Prostate gland (tissue), 2 donors: ENCODE measurements at regions not wholly inside any gene's neighbourhood (a gene's known extent, or its start where the extent isn't known, plus 50 kb on each side); places are given as distances from the start of the nearest gene placed in this dataset.
"Not testable (repeated sequence)": the region's sequence is repeated elsewhere in the genome, so short reads cannot be mapped to it uniquely, and the experiment has no call there.

Source experiments
- DNase-seq: peaks from one replicate; pipeline ENCODE4 v3.0.0-alpha.2; 2019; ENCODE audit warnings: low spot score
- H3K27ac ChIP-seq, 2 donors: fragments of 200-600 bp; sonication (generic); 2 replicates each; pipeline ENCODE4 v1.5.1; 2017 to 2019
- H3K27me3 ChIP-seq: fragments of 200-600 bp; sonication (generic); replicated peaks from 2 replicates; pipeline ENCODE4 v1.5.1; 2019; ENCODE audit not compliant: insufficient read depth
- H3K36me3 ChIP-seq, 2 donors: fragments of 200-600 bp; sonication (generic); 1 replicate in 1 of 2; 2 replicates in 1 of 2; pipeline versions ENCODE4 v1.5.1 to v1.8.1; 2017 to 2019
- H3K4me1 ChIP-seq: fragments of 200-600 bp; sonication (generic); replicated peaks from 2 replicates; pipeline ENCODE4 v1.5.1; 2019
- H3K4me3 ChIP-seq, 2 donors: fragments of 200-600 bp; sonication (generic); 2 replicates each; pipeline ENCODE4 v1.5.1; 2017 to 2019
- H3K9me3 ChIP-seq: fragments of 200-600 bp; sonication (generic); 2 replicates; pipeline ENCODE4 v1.5.1; 2017
- POLR2A ChIP-seq: fragments of 450-650 bp; IDR thresholded peaks from one replicate; pipeline ENCODE4 v1.6.1; 2016; ENCODE audit warnings: antibody characterized with exemption, mild to moderate bottlenecking
- POLR2AphosphoS5 ChIP-seq: sonication (generic); formaldehyde crosslinking; IDR thresholded peaks from one replicate; pipeline ENCODE4 v1.6.1; 2017; ENCODE audit warnings: antibody characterized with exemption
- WGBS: methylation state at CpG from one replicate; pipeline ENCODE4 v1.1.5; 2018; 5-methylcytosine and 5-hydroxymethylcytosine counted together
- intact Hi-C: fragments of 100-400 bp; cut with DNase I; formaldehyde crosslinking; loops from one replicate; pipeline ENCODE4 v1.14.2; 2022
- TF ChIP-seq, protein P1 (sequence below), 4 experiments: fragments of 200-600 bp in 2 of 4; fragments of 450-650 bp in 2 of 4; sonication (generic) in 2 of 4; IDR thresholded peaks; 1 replicate in 3 of 4; 2 replicates in 1 of 4; pipeline ENCODE4 v1.5.1; 2016 to 2019; ENCODE audit warnings: antibody characterized with exemption in 4 of 4, mild to moderate bottlenecking in 2 of 4, moderate library complexity in 2 of 4

DNA sequence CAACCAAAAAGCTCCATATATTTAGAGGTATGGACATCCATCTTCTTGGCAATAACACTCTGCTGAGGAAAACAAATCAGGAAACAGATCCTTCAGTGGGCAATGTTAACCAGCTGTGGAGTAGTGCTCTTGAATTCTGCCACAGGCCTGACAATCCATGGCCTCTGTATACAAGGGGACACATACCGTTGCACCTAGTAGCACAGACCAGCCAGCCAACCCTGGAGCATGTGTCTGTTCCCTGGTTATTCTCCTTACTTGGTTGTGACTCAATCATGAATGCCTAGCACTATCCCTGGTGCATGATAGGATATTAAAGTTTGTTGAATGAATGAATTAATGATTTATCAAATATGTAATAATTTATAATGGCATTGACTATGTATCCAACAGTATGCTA is 261.4 kb upstream of the MGAT5 start:
- no peak for DNase-seq
- Histone ChIP-seq H3K36me3 (no peaks in the 10 kb centered on the region), H3K9me3 (no peaks in the 10 kb centered on the region), H3K4me3 (no peak overlapping the region), H3K4me1 (no peaks in the 10 kb centered on the region), H3K27me3 (no peaks in the 10 kb centered on the region), H3K27ac (no peak overlapping the region)
- WGBS, result 96% methylated on average over 1 of the region's 1 CpG
- intact Hi-C loops, result no loop called here
- TF ChIP-seq POLR2AphosphoS5 (no peak), POLR2A (no peak)
- TF ChIP-seq, protein P1, sequence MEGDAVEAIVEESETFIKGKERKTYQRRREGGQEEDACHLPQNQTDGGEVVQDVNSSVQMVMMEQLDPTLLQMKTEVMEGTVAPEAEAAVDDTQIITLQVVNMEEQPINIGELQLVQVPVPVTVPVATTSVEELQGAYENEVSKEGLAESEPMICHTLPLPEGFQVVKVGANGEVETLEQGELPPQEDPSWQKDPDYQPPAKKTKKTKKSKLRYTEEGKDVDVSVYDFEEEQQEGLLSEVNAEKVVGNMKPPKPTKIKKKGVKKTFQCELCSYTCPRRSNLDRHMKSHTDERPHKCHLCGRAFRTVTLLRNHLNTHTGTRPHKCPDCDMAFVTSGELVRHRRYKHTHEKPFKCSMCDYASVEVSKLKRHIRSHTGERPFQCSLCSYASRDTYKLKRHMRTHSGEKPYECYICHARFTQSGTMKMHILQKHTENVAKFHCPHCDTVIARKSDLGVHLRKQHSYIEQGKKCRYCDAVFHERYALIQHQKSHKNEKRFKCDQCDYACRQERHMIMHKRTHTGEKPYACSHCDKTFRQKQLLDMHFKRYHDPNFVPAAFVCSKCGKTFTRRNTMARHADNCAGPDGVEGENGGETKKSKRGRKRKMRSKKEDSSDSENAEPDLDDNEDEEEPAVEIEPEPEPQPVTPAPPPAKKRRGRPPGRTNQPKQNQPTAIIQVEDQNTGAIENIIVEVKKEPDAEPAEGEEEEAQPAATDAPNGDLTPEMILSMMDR (IDR thresholded peaks at IDR 0.05), result no peak

DNA sequence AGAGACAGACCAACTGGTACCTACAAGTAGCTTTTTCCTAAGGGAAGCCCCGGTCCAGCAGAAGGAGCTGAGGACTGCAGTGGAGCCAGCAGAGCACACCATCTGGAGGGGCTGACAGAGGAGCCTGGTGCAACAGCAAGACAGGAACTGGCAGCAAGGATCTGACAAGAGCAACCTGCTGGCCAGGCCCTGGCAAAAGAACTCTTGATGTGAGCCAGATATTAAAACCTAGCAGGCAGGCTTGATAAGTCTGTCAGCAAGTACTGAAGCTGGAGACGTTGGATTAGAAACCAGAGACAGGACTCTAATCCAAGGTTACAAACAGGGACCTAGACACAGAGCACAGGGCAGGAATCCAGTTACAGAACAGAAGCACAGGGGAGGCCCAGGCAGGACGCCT is 260.7 kb upstream of the MGAT5 start:
- TF ChIP-seq, protein P1 (IDR thresholded peaks at IDR 0.05), result no peak
- TF ChIP-seq POLR2A (no peak), POLR2AphosphoS5 (no peak)
- Histone ChIP-seq H3K4me1 (no peaks in the 10 kb centered on the region), H3K4me3 (no peak overlapping the region), H3K9me3 (no peaks in the 10 kb centered on the region), H3K36me3 (no peaks in the 10 kb centered on the region), H3K27me3 (no peaks in the 10 kb centered on the region), H3K27ac (no peak overlapping the region)
- intact Hi-C loops, result no loop called here
- DNase-seq, result no peak
- WGBS, result 30% methylated on average over 3 of the region's 3 CpGs

DNA sequence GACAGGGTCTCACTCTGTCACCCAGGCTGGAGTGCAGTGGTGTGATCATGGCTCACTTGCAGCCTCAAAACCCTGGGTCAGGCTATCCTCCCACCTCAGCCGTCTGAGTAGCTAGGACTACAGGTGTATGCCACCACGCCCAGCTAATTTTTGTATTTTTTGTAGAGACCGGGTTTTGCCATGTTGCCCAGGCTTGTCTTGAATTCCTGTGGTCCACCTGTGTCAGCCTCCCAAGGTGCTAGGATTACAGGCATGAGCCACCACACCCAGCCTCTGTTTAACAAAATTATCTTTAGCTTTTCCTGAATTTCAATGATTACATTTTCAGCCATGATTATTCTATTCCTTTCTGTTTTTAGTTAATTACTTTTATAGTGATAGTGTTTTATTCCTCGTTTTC is 255.1 kb upstream of the MGAT5 start:
- H3K9me3 ChIP-seq, H3K4me1 ChIP-seq, H3K4me3 ChIP-seq, H3K27me3 ChIP-seq, H3K27ac ChIP-seq, intact Hi-C loops, DNase-seq, H3K36me3 ChIP-seq: not testable (repeated sequence)
- WGBS, result 70% methylated on average over 4 of the region's 4 CpGs

DNA sequence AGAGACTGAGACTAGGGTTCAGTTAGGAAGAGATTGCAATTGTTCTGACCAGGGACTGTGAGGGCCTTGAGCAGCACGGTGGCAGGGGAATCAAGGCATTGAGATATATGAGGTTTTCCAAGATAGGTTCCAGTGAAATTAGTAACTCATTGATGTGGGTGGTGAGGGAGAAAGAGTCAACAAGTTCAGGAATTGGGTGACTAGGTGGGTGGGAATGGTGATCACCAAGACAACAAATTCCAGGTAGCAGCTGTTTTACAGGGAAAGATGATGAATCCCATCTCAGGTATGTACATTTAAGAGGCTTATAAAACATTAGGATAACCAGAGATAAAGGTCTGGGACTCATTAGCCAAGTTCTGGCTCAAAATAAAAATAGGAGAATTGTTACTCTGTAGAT is 251.5 kb upstream of the MGAT5 start:
- Histone ChIP-seq H3K4me1 (no peaks in the 10 kb centered on the region), H3K27me3 (no peaks in the 10 kb centered on the region), H3K27ac (no peak overlapping the region), H3K4me3 (no peak overlapping the region), H3K9me3 (no peaks in the 10 kb centered on the region), H3K36me3 (no peaks in the 10 kb centered on the region)
- WGBS, result 93% methylated on average over 1 of the region's 1 CpG
- DNase-seq, result no peak
- intact Hi-C loops, result no loop called here
- TF ChIP-seq, protein P1 (IDR thresholded peaks at IDR 0.05), result no peak
- TF ChIP-seq POLR2A (no peak), POLR2AphosphoS5 (no peak)

DNA sequence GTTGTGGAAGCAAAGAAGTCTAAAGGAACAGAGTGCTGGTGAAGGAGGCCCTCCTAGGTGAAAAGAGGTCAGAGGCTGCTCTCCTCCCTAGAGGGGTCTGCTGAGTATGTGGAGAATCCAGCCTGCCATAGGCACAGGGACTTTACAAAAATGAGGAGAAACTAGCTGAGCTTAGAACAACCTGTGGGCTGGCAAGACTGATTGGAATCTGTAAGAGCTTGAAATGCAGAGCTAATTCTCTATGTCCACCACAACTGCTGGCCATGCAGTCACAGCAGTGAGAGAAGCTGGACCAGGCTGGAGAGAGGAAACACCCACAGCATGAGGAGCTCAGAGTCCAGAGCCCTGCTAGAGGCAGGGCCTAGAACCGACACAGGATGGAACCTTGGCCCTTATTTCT is 251.0 kb upstream of the MGAT5 start:
- Histone ChIP-seq H3K4me1 (no peaks in the 10 kb centered on the region), H3K36me3 (no peaks in the 10 kb centered on the region), H3K27me3 (no peaks in the 10 kb centered on the region), H3K9me3 (no peaks in the 10 kb centered on the region), H3K4me3 (no peak overlapping the region), H3K27ac (no peak overlapping the region)
- TF ChIP-seq POLR2AphosphoS5, result no peak
- no peak for TF ChIP-seq POLR2A
- TF ChIP-seq, protein P1 (IDR thresholded peaks at IDR 0.05), result no peak
- intact Hi-C loops, result no loop called here
- no peak for DNase-seq
- 0% methylated on average over 1 of the region's 1 CpG for WGBS
